Midbrain (tissue), 1 donor: ENCODE measurements at regions not wholly inside any gene's neighbourhood (a gene's known extent, or its start where the extent isn't known, plus 50 kb on each side); places are given as distances from the start of the nearest gene placed in this dataset.

ENCODE experiments used
- DNase-seq: peaks from one replicate; lab custom pipeline; 2025; lab: John Stamatoyannopoulos, UW

DNA sequence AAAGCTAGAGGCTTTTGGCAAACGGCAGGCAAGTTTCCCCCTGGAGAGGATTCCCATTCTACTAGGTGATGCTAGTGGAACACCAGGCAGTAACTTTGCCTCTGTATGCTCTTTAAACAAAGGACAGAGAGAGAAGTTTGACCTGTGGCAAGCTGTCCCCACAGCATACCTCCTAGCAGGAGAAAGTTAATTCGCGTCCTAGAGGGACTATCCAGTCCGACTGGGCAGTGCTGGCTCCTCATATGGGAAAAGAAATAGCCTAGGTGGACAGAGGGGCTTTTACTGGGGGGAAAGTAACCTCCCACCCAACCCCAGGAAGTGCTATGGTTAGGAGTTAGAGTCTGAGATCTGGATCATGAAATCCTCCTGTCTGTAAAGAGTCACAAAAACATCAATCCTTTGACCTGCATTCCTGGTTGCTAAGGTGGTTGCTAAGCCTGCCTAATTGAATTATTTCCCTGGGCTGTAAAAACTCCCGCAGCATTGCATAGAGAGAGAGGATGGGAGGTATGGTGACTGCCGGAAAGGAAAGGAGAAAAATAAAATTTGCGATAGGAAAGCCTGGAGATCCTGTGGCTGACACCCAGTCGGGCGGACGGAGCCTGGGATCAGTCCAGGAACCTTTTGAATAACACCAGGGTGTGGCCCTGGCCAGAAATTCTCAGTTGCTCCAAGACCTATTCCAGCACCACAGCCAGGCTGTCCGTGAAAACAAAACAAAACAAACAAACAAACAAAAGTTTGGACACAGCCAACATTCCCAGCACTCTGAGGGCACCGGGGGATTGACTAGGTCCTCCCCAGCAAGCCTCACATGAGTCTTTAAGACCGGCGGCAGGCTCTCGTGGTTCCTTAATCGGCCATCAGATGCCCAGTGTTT lies 67.7 kb upstream of the ATP11B start:
- no peak for DNase-seq

DNA sequence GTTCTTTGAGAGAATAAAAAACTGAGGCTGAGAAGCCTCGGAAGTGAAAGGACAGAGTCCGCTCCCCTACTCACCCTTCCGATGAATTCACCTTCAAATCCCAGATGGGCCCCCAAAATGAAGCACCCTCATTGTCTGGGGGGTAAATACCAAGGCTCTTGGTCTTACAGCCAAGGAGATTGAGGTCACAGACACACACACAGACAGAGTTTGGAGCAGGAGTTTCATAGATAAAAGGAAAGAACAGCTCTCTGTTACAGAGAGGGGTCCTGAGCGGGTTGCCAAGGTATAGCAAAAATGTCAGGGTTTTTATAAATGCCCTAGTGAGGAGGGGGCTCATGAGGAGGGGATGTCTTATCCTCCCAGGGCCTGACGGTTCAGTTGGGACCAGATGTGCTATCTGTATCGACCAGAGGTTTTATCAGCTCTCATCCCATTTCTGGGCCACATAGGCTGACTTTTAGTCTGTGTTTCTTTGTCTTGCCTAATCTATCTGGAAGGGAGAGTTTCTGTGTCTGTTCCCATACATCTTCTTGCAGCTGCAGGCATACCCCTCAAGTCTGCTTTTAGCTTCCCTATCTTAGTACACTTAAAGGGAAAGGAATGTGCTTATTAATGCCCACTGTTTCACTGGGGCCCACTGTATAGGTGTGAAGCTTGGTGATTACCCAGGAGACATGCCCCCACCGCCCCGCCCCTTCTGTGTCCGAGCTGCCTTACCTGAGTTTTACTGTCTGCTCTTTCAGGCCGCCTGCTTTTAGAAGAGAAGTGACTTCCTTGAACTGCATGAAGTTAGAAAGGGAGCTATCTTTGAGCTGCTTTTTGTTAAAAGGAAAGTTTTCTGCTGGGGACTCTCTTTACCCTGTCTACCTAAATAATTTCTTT lies 66.8 kb upstream of the ATP11B start:
- no peak for DNase-seq

DNA sequence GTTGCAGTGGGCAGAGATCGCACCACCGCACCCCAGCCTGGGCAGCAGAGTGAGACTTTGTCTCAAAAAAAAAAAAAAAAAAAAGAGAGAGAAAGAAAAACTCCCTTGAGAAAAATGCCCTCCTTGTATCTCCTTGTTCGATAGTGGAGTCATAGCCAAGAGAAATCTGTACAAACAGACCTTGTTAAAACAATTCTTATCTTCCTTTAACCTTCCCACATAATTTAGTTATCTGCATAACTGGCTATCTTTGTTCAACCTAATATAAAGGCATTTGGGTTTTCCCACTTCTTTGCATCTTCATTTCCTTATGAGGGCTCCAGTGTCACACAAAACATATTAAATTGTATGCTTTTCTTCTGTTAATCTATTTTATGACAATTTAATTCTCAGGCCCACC lies 65.1 kb upstream of the ATP11B start:
- DNase-seq, result no peak

DNA sequence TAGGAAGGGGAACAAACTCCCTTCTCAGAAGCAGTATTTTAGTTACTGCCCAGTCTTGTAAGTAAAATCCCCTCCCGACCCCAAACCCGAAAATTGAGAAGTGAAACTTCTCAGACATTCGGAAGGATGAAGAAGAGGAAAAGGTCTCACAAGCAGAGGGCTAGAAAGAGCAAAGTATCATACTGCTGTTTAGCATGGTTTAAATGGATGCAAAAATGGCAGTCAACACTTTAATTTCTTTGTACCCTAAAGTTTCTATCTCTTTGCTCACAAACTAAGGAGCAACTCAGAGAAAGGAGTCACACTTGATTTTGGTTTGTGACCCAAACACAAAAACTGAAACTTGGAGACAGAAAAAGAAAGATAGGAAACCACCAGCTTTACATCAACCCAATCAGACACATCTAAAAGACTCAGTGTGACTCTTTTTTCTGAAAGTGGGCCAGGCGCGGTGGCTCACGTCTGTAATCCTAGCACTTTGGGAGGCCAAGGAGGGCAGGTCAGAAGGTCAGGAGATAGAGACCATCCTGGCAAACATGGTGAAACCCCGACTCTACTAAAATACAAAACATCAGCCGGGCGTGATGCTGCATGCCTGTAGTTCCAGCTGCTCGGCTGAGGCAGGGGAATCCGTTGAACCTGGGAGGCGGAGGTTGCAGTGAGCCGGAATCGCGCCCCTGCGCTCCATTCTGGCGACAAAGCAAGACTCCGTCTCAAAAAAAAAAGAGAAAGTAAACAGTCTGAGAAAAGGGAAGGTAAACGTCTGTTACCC lies 63.2 kb upstream of the ATP11B start:
- no peak for DNase-seq

DNA sequence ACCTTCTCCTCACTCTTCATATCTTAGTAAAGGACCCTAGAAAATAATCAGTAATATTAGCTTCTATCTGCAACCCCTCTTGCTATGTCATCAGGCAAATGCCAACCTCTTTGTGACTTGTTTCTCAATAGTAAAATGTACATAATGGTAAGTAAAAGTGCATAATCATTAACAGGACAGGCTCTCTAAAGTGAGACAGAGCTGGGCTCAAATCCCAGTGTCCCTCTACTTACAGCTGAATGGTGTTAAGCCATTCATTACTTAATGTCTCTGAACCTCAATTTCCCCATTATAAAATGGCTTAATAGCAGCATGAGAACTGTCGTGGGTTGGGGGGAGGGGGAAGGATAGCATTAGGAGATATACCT lies 62.6 kb upstream of the ATP11B start:
- DNase-seq, result no peak

DNA sequence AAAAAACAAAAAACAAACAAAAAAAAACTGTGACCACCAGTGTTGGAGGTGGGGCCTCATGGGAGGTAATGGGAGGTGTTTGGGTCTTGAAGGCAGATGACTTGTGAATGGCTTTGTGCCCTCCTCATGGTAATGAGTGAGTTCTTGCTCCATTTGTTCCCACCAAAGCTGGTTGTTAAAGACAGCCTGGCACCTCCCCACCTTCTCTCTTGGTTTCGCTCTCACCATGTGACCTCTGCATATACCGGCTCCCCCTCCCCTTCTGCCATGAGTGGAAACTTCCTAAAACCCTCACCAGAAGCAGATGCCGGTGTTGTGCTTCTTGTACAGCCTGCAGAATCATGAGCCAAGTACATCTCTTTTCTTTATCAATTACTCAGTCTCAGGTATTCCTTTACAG lies 61.5 kb upstream of the ATP11B start:
- DNase-seq, result no peak

DNA sequence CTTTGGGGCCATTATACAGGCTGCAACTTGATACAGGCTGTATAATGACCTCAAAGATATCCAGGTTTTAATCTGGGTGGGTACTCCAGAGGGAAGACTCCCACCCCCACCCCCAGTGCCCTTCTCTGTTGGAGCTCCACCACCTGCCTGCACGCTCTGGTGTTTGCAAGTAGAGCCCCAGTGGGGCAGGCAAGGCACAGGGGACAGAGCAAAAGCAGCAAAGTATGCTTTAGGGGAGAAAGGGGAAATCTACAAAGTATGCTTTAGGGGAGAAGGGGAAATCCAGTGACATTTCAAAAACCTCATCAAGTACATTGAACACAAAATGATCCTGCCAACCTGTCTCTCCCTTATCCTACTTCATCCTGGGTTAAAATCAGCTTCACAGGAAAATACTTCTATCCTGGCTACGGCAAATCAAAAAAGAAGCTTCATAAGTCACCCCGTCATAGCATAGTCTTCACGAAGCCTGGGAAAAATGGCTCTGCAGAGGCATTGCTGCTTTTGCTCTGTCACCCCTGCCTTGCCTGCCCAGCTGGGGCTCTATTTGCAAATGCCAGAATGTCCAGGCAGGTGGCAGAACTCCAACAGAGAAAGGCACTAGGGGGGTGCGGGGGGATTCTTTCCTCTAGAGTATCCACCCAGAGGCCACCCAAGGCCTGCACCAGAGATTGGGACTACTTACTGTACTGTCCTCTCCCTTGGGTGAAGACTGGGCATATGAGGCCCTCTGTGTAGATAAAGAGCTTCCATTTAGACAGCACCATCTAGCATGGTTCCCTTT lies 60.9 kb upstream of the ATP11B start:
- no peak for DNase-seq

DNA sequence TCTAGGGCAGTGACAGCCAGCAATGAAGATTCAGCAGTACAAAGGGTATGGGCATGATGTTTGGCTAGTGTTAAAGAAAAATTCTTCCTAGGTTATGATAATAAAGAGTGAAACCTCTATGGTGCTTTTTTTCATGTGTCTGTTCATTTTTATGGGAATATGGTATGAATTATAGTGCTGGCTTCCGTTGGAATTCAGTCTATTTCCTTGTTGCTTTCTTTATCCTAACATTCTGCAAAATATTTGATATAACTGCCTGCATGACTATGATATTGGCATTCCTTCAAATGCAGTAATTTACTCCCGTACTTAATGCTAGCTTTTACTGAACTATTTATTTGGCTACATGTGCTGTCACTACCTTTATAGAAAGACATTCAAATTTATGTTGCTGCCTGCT lies 57.6 kb upstream of the ATP11B start:
- no peak for DNase-seq

DNA sequence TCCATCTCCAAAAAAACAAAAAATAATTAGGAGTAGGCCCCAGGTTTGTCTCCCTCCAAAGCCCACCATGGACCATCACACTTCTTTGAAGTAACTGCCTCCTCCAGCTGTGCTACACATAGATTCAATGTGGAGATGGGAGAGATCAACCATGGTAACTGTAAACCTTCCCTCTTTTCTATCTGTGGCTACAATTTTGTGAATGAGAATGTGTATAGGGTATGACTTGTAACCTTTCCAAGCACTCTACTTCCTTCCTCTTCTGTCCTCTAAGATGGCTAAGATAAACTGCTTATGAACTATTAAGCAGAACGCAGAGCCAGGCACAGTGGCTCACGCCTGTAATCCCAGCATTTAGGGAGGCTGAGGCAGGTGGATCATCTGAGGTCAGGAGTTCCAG lies 55.5 kb upstream of the ATP11B start:
- DNase-seq, result no peak

DNA sequence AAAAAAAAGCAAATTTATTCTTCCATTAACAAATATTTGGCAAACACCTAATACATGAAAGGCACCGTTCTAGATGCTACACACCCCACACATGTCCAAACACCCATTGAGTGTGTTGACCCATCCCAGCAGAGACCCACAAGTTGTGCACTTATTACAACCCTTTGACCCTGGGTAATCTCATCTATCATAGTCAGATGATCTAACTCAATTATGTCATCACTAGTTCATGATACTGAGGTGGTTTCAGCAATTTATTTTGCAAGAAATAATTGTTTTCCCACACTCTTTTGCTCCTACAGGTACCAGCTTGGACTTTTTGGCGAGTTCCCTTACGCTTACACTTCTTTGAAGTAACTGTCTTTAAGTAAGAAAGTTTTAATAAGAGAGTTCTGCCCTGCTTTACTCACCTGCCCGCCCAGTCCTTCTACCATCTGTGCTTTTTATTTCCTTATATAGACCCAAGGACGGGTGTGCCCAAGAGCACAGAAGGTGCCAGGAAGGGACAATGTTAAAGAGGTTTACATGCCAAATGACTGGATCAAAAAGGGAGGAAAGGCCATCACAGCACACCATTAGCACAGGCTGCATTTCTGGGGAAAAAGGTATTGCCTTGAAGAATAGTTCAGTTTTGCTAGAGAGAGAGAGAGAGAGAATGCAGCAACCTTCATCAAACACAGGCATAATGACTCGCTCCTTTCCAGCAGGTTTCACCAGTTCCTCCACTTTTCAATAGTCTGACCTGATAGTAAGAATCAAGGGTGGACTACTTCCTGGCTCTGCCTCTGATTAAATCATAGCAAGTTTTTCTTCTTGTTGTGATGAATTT lies 54.5 kb upstream of the ATP11B start:
- DNase-seq, result no peak

DNA sequence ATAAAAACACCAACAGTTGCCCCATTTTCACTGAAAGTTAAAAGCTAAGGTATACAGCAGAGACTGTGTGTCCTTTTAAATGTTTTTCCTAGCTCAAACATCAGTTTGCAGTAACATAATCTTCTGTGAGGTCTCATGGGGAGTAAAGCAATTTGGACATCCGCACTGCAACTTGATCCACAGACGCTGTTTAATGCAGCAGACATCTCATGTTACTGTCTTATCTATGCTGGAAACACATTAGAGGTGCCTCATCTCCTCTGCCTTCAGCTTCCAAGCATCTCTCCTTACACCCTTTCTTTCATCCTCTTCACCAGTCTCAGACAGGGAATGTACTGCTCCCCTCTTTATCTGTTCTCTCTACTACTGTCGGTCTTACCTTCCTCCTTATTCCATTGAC lies 53.7 kb upstream of the ATP11B start:
- no peak for DNase-seq

DNA sequence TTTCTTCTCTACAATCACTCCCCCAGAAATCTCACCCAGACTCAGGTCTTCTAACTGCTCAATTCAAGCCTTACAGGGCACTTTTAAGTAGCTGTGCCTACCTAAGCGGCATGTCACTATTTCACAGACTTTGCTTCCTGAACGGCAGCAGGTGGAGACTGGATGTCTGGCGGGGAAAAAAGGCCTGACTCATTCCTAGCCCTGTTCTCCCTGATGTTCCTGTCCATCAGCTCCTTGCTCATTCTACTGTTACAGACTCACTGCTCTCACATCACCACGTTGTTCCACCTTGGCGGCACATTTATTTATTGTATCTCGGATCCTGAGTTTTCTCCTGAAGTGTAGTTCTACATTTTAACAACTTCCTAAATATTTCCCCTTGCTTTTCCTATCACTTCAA lies 52.6 kb upstream of the ATP11B start:
- DNase-seq, result no peak

DNA sequence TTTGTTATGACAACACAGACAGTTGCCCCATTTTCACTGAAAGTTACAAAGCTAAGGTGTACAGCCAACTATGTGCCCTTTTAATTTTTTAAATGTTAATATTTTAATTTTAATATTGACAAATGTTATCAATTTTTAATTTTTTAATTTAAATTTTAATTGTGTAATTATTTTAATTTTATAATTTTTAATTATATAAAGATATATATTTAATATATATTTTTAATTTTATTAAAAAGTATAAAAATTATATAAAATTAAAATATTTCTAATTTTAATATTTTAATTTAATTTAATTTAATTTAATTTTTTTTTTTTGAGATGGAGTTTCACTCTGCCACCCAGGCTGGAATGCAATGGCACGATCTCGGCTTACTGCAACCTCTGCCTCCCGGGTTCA lies 52.1 kb upstream of the ATP11B start:
- DNase-seq, result no peak
